Kidney (tissue), 13 donors: ENCODE measurements at regions not wholly inside any gene's neighbourhood (a gene's known extent, or its start where the extent isn't known, plus 50 kb on each side); places are given as distances from the start of the nearest gene placed in this dataset.

ENCODE experiments used
- DNase-seq, 5 donors: peaks; one replicate each; pipeline ENCODE4 v3.0.0-alpha.2; 2013 to 2020
- FAIRE-seq: peaks from 2 replicates; lab custom pipeline; 2012; peaks lifted over from hg19 to GRCh38; lab: Jason Lieb, UNC
- H3K27ac ChIP-seq, 2 donors: one replicate each; pipeline ENCODE4 v1.7.0; 2013; ENCODE audit warnings: low read depth in 2 of 2, low read length in 2 of 2, inconsistent platforms in 1 of 2
- H3K27me3 ChIP-seq: one replicate; pipeline ENCODE4 v1.7.1; 2013; ENCODE audit warnings: low read length, inconsistent platforms; ENCODE audit not compliant: control insufficient read depth, insufficient read depth
- H3K36me3 ChIP-seq, 3 donors: one replicate each; pipeline versions ENCODE4 v1.7.0 to v1.7.1; 2013; ENCODE audit warnings: low read length in 3 of 3, control low read depth in 1 of 3, inconsistent platforms in 1 of 3; ENCODE audit not compliant: insufficient read depth in 3 of 3, control insufficient read depth in 2 of 3
- H3K4me1 ChIP-seq, 3 donors: one replicate each; pipeline versions ENCODE4 v1.7.0 to v1.7.1; 2013; ENCODE audit warnings: low read length in 3 of 3, inconsistent platforms in 1 of 3, low read depth in 1 of 3; ENCODE audit not compliant: control insufficient read depth in 2 of 3, insufficient read depth in 2 of 3
- H3K4me3 ChIP-seq, 3 donors: one replicate each; pipeline versions ENCODE4 v1.7.0 to v1.8.1; 2013; ENCODE audit warnings: low read length in 3 of 3, control low read depth in 1 of 3, inconsistent platforms in 1 of 3
- H3K9ac ChIP-seq, 3 donors: one replicate each; pipeline versions ENCODE4 v1.7.0 to v1.7.1; 2013; ENCODE audit warnings: low read length in 3 of 3, control low read depth in 1 of 3, inconsistent platforms in 1 of 3
- H3K9me3 ChIP-seq, 3 donors: one replicate each; pipeline versions ENCODE4 v1.7.0 to v1.7.1; 2013; ENCODE audit warnings: low read length in 3 of 3, control low read depth in 1 of 3, inconsistent platforms in 1 of 3; ENCODE audit not compliant: control insufficient read depth in 2 of 3, insufficient read depth in 1 of 3
- intact Hi-C: fragments of 100-400 bp; cut with DNase I; formaldehyde crosslinking; loops from one replicate; pipeline ENCODE4 v1.11.1; 2022
- TF ChIP-seq, protein P1 (sequence below): IDR thresholded peaks from 3 replicates; pipeline ENCODE4 v1.5.1; 2012; ENCODE audit warnings: mild to moderate bottlenecking, moderate library complexity, borderline replicate concordance; ENCODE audit not compliant: insufficient read depth; ENCODE audit errors: extremely low read depth
- donor health status: control.
- donor health status: control.
- donor health status: control.
- donor health status: control.
- donor health status: control.
- donor health status: DM: yes; HTN: yes; CAD: no.
- donor health status: Normal renal cell carcinoma (clear cell type).

DNA sequence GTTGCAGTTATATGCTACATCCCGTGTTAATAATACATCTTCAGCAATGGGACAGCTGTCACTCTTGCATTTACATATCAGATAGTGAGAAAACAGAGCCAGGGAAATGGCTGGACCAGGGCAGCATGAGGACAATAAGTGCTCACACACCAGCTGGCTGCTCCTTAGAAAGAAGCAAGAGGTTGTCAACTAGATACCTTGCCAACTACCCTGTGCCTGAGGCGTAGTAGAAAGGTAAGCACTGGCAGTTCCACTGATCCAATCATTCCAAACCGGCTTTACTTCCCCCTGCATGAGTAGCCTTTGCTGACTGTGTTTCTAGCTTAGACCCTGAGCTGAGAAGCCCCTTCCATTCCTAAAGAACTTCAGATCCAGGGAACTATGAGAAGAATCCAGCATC lies 52.2 kb upstream of the FGF13 start:
- DNase-seq (no peak), FAIRE-seq (no peak)
- TF ChIP-seq, protein P1, sequence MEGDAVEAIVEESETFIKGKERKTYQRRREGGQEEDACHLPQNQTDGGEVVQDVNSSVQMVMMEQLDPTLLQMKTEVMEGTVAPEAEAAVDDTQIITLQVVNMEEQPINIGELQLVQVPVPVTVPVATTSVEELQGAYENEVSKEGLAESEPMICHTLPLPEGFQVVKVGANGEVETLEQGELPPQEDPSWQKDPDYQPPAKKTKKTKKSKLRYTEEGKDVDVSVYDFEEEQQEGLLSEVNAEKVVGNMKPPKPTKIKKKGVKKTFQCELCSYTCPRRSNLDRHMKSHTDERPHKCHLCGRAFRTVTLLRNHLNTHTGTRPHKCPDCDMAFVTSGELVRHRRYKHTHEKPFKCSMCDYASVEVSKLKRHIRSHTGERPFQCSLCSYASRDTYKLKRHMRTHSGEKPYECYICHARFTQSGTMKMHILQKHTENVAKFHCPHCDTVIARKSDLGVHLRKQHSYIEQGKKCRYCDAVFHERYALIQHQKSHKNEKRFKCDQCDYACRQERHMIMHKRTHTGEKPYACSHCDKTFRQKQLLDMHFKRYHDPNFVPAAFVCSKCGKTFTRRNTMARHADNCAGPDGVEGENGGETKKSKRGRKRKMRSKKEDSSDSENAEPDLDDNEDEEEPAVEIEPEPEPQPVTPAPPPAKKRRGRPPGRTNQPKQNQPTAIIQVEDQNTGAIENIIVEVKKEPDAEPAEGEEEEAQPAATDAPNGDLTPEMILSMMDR: no peak
- H3K27me3 ChIP-seq: peaks cover 2% of the 10 kb centered on the region
- no peaks in the 10 kb centered on the region for H3K9me3 ChIP-seq
- no peak overlapping the region for H3K4me3 ChIP-seq
- peaks cover 0 to 8% (median 0%) of the 10 kb centered on the region in 3 donors for H3K4me1 ChIP-seq
- H3K36me3 ChIP-seq: no peaks in the 10 kb centered on the region
- H3K27ac ChIP-seq: no peak overlapping the region
- intact Hi-C loops: no loop called here
- no peak overlapping the region for H3K9ac ChIP-seq

DNA sequence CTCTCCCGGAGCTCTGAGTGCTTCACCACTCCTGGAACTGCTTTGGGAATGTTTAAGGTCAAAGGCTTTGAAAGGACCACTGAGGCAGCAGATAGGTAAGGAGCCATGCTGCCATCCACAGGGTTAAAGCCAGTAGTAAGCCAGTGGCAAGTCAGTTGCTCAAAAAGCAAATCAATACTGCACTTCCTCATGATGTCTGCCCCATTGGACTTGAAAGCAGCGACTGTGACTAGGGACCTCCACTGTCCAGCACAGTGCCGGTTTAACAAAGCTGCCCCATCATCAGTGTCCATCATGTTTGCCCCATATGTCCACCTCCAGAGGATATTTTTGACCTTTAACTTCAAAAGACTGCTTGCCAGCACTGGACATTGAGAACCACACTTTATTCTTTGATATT lies 49.9 kb upstream of the FGF13 start:
- TF ChIP-seq, protein P1: no peak
- Histone ChIP-seq H3K27ac (no peak overlapping the region), H3K27me3 (peaks cover 4% of the 10 kb centered on the region), H3K4me3 (no peak overlapping the region), H3K9me3 (no peaks in the 10 kb centered on the region), H3K9ac (no peak overlapping the region), H3K36me3 (no peaks in the 10 kb centered on the region), H3K4me1 (peaks cover 0 to 8% (median 0%) of the 10 kb centered on the region in 3 donors)
- FAIRE-seq: no peak
- no peak for DNase-seq
- intact Hi-C loops: no loop called here
